Ovary (tissue), 7 donors: ENCODE measurements at regions not wholly inside any gene's neighbourhood (a gene's known extent, or its start where the extent isn't known, plus 50 kb on each side); places are given as distances from the start of the nearest gene placed in this dataset.

ENCODE experiments used
- DNase-seq, 5 donors: peaks; one replicate each; pipeline ENCODE4 v3.0.0-alpha.2; 2019 to 2020
- H3K27ac ChIP-seq, 2 donors: fragments of 200-600 bp; one replicate each; pipeline versions ENCODE4 v1.5.1 to v1.8.0; 2019 to 2022
- H3K27me3 ChIP-seq: fragments of 200-600 bp; one replicate; pipeline ENCODE4 v1.8.0; 2022
- H3K36me3 ChIP-seq: fragments of 200-600 bp; sonication (generic); one replicate; pipeline ENCODE4 v1.5.1; 2019
- H3K4me1 ChIP-seq: one replicate; pipeline ENCODE4 v1.8.1; 2013; ENCODE audit warnings: mild to moderate bottlenecking, moderate library complexity; ENCODE audit not compliant: insufficient read depth
- H3K4me3 ChIP-seq: fragments of 200-600 bp; sonication (generic); one replicate; pipeline ENCODE4 v1.5.1; 2017
- H3K9me3 ChIP-seq, 2 donors: fragments of 200-600 bp in 1 of 2; sonication (generic) in 1 of 2; one replicate each; pipeline versions ENCODE4 v1.5.1 to v1.8.1; 2013 to 2019; ENCODE audit warnings: mild to moderate bottlenecking in 1 of 2, moderate library complexity in 1 of 2
- CTCF ChIP-seq, 3 donors: fragments of 450-650 bp in 2 of 3; fragments of 200-600 bp in 1 of 3; IDR thresholded peaks; one replicate each; pipeline versions ENCODE4 v1.5.1 to v1.8.0; 2016 to 2022; ENCODE audit warnings: antibody characterized with exemption in 3 of 3, mild to moderate bottlenecking in 1 of 3
- EP300 ChIP-seq: sonication (generic); formaldehyde crosslinking; IDR thresholded peaks from one replicate; pipeline ENCODE4 v1.6.1; 2017; ENCODE audit warnings: antibody characterized with exemption
- POLR2A ChIP-seq: fragments of 450-650 bp; IDR thresholded peaks from one replicate; pipeline ENCODE4 v1.6.1; 2017; ENCODE audit warnings: antibody characterized with exemption, mild to moderate bottlenecking, moderate library complexity
- WGBS, 3 donors: extraction: QIAGEN DNeasy Blood & Tissue Kit in 1 of 3; methylation state at CpG; one replicate each; pipeline versions ENCODE4 v1.1.5 to v1.1.7; 2013 to 2017; 5-methylcytosine and 5-hydroxymethylcytosine counted together
- intact Hi-C, 4 donors: fragments of 100-400 bp; cut with DNase I; formaldehyde crosslinking; loops; one replicate each; pipeline versions ENCODE4 v1.11.0 to v1.15.1; 2022 to 2023
- donor health status: DM: no; HTN: no; CAD: no; lungs with moderate emphysema.
- donor health status: DM: no; HTN: no; CAD: no.
- donor health status: Bipolar disorder and iron deficiency.
- donor health status: DM: no; HTN: no; CAD: no.
- donor health status: DM: yes; HTN: yes; CAD: no.

DNA sequence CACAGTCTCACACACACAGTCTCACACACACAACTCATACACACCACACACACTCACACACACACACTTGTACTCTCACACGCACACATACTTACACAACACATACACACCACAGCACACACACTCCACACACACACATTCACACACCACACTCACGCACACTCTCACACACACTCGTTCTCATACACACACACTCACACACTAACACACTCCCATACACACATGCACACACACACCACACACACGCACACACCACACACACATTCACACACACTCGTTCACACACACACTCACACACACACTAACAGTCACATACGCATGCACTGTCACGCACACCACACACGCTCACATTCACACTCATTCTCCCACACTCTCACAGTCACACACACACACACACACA is 109.8 kb downstream of the PRLHR start:
- TF ChIP-seq CTCF (IDR thresholded peaks at IDR 0.05) (no peak), POLR2A (no peak), EP300 (no peak)
- Histone ChIP-seq H3K4me3 (no peak overlapping the region), H3K27me3 (no peaks in the 10 kb centered on the region), H3K36me3 (no peaks in the 10 kb centered on the region), H3K9me3 (no peaks in the 10 kb centered on the region), H3K27ac (no peak overlapping the region), H3K4me1 (no peaks in the 10 kb centered on the region)
- intact Hi-C loops = no loop called here
- DNase-seq = no peak
- 89 to 94% (median 92%) methylated on average over 8 of the region's 8 CpGs for WGBS, 3 donors

DNA sequence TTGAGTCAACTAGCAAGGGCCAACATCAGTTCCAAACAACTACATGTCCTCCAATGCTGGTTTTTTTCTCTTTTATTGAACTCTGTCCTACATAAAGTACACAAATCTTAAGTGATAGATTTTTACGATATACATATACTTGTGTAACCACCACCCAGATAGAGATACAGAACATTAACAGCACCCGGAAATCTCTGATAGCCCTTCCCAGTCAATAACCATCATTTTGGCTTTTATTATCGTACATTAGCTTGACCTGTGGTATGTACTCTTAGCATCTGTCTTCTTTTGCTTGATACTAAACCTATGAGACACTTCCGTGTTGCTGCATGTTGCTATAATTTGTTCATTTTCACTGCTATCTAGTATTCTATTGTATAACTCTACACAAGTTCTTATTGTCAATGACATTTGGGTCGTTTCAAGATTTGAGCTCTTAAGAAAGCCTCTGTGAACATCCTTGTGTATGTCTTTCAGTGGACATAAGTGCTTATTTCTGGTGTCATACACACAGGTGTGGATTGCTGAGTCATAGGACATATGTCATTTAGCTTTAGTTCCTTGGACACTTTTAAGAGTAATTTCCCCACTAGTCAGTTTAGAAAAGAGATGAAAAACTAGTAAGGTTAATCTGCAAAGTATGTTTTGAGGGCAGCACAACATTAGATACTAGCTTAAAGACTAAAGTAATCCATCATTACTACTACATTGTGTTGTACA is 111.1 kb downstream of the PRLHR start:
- DNase-seq = no peak
- intact Hi-C loops = no loop called here

GRCh38 chr10:118483496-118483895 is 112.0 kb downstream of the PRLHR start:
- WGBS, 3 donors = 83 to 90% (median 85%) methylated on average over 6 of the region's 6 CpGs

More for the DNA sequence above, 111.1 kb downstream of the PRLHR start:
- TF ChIP-seq EP300 = no peak
- no peak for TF ChIP-seq POLR2A
- TF ChIP-seq CTCF (IDR thresholded peaks at IDR 0.05) = no peak
- Histone ChIP-seq H3K36me3 (no peaks in the 10 kb centered on the region), H3K4me1 (no peaks in the 10 kb centered on the region), H3K9me3 (no peaks in the 10 kb centered on the region), H3K27ac (no peak overlapping the region), H3K4me3 (no peak overlapping the region), H3K27me3 (no peaks in the 10 kb centered on the region)
- 86 to 89% (median 87%) methylated on average over 5 of the region's 5 CpGs for WGBS, 3 donors

More at GRCh38 chr10:118483496-118483895, 112.0 kb downstream of the PRLHR start:
- no peaks in the 10 kb centered on the region for H3K36me3 ChIP-seq
- H3K27me3 ChIP-seq = no peaks in the 10 kb centered on the region
- no peak overlapping the region for H3K4me3 ChIP-seq
- TF ChIP-seq POLR2A (no peak), EP300 (no peak), CTCF (IDR thresholded peaks at IDR 0.05) (no peak)
- H3K4me1 ChIP-seq = no peaks in the 10 kb centered on the region
- H3K9me3 ChIP-seq = no peaks in the 10 kb centered on the region
- no peak overlapping the region for H3K27ac ChIP-seq
- intact Hi-C loops = no loop called here
- DNase-seq = no peak
